ENCODE measurements at regions not wholly inside any gene's neighbourhood (a gene's known extent, or its start where the extent isn't known, plus 50 kb on each side); places are given as distances from the start of the nearest gene placed in this dataset.

- Histone ChIP-seq H2BK120ac (ENCODE audit: low read depth, low read length) (no peak overlapping the region), H3K14ac (replicated peaks; ENCODE audit: low read depth, low read length) (no peak overlapping the region), H4K8ac (ENCODE audit: low read depth in 2 of 2, low read length in 2 of 2) (no peak overlapping the region), H4K20me1 (ENCODE audit: insufficient read depth, low read length) (no peaks in the 10 kb centered on the region), H2AK5ac (ENCODE audit: low read depth, low read length) (no peak overlapping the region), H2BK20ac (ENCODE audit: low read depth, low read length) (no peak overlapping the region), H3K9ac (ENCODE audit: low read depth, low read length) (no peak overlapping the region), H4K5ac (ENCODE audit: low read depth, low read length) (no peak overlapping the region), H3K27me3 (ENCODE audit: control insufficient read depth, insufficient read depth, low read length) (peaks cover 12% of the 10 kb centered on the region), H3K4me2 (ENCODE audit: low read depth, low read length) (no peak overlapping the region), H3K79me1 (ENCODE audit: low read depth in 1 of 2, low read length in 2 of 2) (no peaks in the 10 kb centered on the region), H3K23ac (ENCODE audit: low read depth, low read length) (no peak overlapping the region), H3K4me1 (ENCODE audit: control insufficient read depth, insufficient read depth, low read length) (no peaks in the 10 kb centered on the region), H3K36me3 (ENCODE audit: control insufficient read depth, insufficient read depth, low read length) (no peaks in the 10 kb centered on the region), H2AFZ (replicated peaks; ENCODE audit: low read length, poor library complexity) (no peak overlapping the region), H3K27ac (ENCODE audit: insufficient read depth, low read length) (no peak overlapping the region), H2BK15ac (ENCODE audit: low read depth, low read length) (no peak overlapping the region), H3K4me3 (ENCODE audit: insufficient read depth, low read depth, low read length) (no peak overlapping the region), H3K9me1 (ENCODE audit: insufficient read depth, low read length) (no peaks in the 10 kb centered on the region), H3K9me3 (ENCODE audit: control insufficient read depth, insufficient read depth, low read length) (no peaks in the 10 kb centered on the region), H3K4ac (ENCODE audit: low read depth, low read length) (no peak overlapping the region), H4K91ac (ENCODE audit: insufficient read depth, low read depth, low read length) (no peak overlapping the region), H2BK5ac (ENCODE audit: low read depth, low read length, poor library complexity, severe bottlenecking) (no peak overlapping the region), H3K18ac (ENCODE audit: low read depth, low read length) (no peak overlapping the region), H3K56ac (ENCODE audit: extremely low read depth, insufficient read depth, low read length) (no peak overlapping the region), H2AK9ac (replicated peaks; ENCODE audit: low read depth, low read length, poor library complexity) (no peak overlapping the region)
- in situ Hi-C loops (cut with MboI; ENCODE audit: low sequenced_read_pairs) = no loop called here
- dilution Hi-C loops (cut with HindIII; ENCODE audit: low sequenced_read_pairs, unreplicated experiment) = no loop called here
- intact Hi-C loops (cut with micrococcal nuclease) = no loop called here
- DNase-seq (no peak), ATAC-seq (ENCODE audit: low read depth) (no peak)
- CTCF ChIA-PET = no interaction called here
- POLR2A ChIA-PET (ENCODE audit: unreplicated experiment) = no interaction called here
- TF ChIP-seq MAZ (IDR thresholded peaks at IDR 0.05; ENCODE audit: borderline replicate concordance, low read depth, low read length) = no peak
- no peak for TF ChIP-seq RCOR1 (IDR thresholded peaks at IDR 0.05; ENCODE audit: insufficient replicate concordance, low read length)
- no peak for TF ChIP-seq CEBPB (IDR thresholded peaks at IDR 0.05; ENCODE audit: low read depth, low read length)
- TF ChIP-seq NFE2L2 (IDR thresholded peaks at IDR 0.05; ENCODE audit: low read depth, low read length) = no peak
- TF ChIP-seq SMC3 (IDR thresholded peaks at IDR 0.05; ENCODE audit: low read depth, low read length) = no peak
- TF ChIP-seq MAFK (IDR thresholded peaks at IDR 0.05; ENCODE audit: low read depth, low read length) = no peak
- TF ChIP-seq RFX5 (IDR thresholded peaks at IDR 0.05; ENCODE audit: low read depth, low read length) = no peak
- no peak for TF ChIP-seq FOS (IDR thresholded peaks at IDR 0.05; ENCODE audit: low read depth, low read length)
- no peak for TF ChIP-seq RAD21 (IDR thresholded peaks at IDR 0.05; ENCODE audit: low read length)
- TF ChIP-seq USF2 (IDR thresholded peaks at IDR 0.05; ENCODE audit: low read depth, low read length) = no peak
- TF ChIP-seq MXI1 (IDR thresholded peaks at IDR 0.05; ENCODE audit: borderline replicate concordance, low read depth, low read length) = no peak
- no peak for TF ChIP-seq BHLHE40 (IDR thresholded peaks at IDR 0.05; ENCODE audit: low read depth, low read length)
- TF ChIP-seq CHD1 (IDR thresholded peaks at IDR 0.05; ENCODE audit: low read depth, low read length) = no peak
- no peak for TF ChIP-seq ELK1 (IDR thresholded peaks at IDR 0.05; ENCODE audit: borderline replicate concordance, low read depth, low read length)
- TF ChIP-seq POLR2A (IDR thresholded peaks at IDR 0.05; ENCODE audit: low read depth, low read length) = no peak
- BruUV-seq (replicated peaks) = no TSS peak
- WGBS, 2 experiments (ENCODE audit: extremely low coverage in 2 of 2, insufficient read length in 1 of 2) = 60% methylated on average over 8 of the region's 10 CpGs; no CpG with 5 or more reads in 1 of the 2 experiments
Observed at GRCh38 chr18:45280481-45281276, 334.6 kb upstream of the SLC14A2 start.

All from IMR-90 (cell line).